Peyer's patch (tissue), 4 donors: ENCODE measurements at regions not wholly inside any gene's neighbourhood (a gene's known extent, or its start where the extent isn't known, plus 50 kb on each side); places are given as distances from the start of the nearest gene placed in this dataset.

Source experiments
- DNase-seq, 3 donors: peaks; one replicate each; pipeline ENCODE4 v3.0.0-alpha.2; 2017 to 2019
- H3K27ac ChIP-seq, 4 donors: fragments of 200-600 bp; sonication (generic); one replicate each; pipeline ENCODE4 v1.5.1; 2016 to 2019
- H3K27me3 ChIP-seq, 2 donors: fragments of 200-600 bp; sonication (generic); one replicate each; pipeline ENCODE4 v1.5.1; 2019
- H3K36me3 ChIP-seq, 3 donors: fragments of 200-600 bp; sonication (generic); one replicate each; pipeline ENCODE4 v1.5.1; 2016 to 2019
- H3K4me1 ChIP-seq, 4 donors: fragments of 200-600 bp; sonication (generic); one replicate each; pipeline ENCODE4 v1.5.1; 2016 to 2019
- H3K4me3 ChIP-seq, 4 donors: fragments of 200-600 bp; sonication (generic); 1 replicate in 3 of 4; 2 replicates in 1 of 4; pipeline ENCODE4 v1.5.1; 2016 to 2019; ENCODE audit warnings: mild to moderate bottlenecking in 1 of 4
- H3K9me3 ChIP-seq, 4 donors: fragments of 200-600 bp; sonication (generic); one replicate each; pipeline ENCODE4 v1.5.1; 2016 to 2019; ENCODE audit warnings: mild to moderate bottlenecking in 1 of 4
- CTCF ChIP-seq, 6 experiments: fragments of 450-650 bp in 4 of 6; fragments of 200-600 bp in 2 of 6; sonication (generic) in 1 of 6; IDR thresholded peaks; one replicate each; pipeline ENCODE4 v1.5.1; 2017 to 2019; ENCODE audit warnings: antibody characterized with exemption in 6 of 6, mild to moderate bottlenecking in 3 of 6, moderate library complexity in 1 of 6
- POLR2A ChIP-seq, 2 donors: fragments of 450-650 bp; IDR thresholded peaks; one replicate each; pipeline ENCODE4 v1.5.1; 2017; ENCODE audit warnings: antibody characterized with exemption in 2 of 2, mild to moderate bottlenecking in 2 of 2, moderate library complexity in 2 of 2

- H3K4me1 ChIP-seq, result no peaks in the 10 kb centered on the region
- no peaks in the 10 kb centered on the region for H3K27me3 ChIP-seq
- H3K36me3 ChIP-seq, result no peaks in the 10 kb centered on the region
- no peak overlapping the region for H3K4me3 ChIP-seq
- DNase-seq, result no peak
- H3K9me3 ChIP-seq, result no peaks in the 10 kb centered on the region
- TF ChIP-seq POLR2A (IDR thresholded peaks at IDR 0.05) (no peak), CTCF (IDR thresholded peaks at IDR 0.05) (no peak)
- H3K27ac ChIP-seq, result no peak overlapping the region
These were observed 305.7 kb upstream of the SNX7 start for GRCh38 chr1:98355656-98356383.

- Histone ChIP-seq H3K9me3 (no peaks in the 10 kb centered on the region), H3K4me3 (no peak overlapping the region), H3K27ac (no peak overlapping the region), H3K27me3 (no peaks in the 10 kb centered on the region), H3K4me1 (no peaks in the 10 kb centered on the region), H3K36me3 (no peaks in the 10 kb centered on the region)
- no peak for DNase-seq
- TF ChIP-seq CTCF (IDR thresholded peaks at IDR 0.05) (no peak), POLR2A (IDR thresholded peaks at IDR 0.05) (no peak)
These were observed 309.1 kb upstream of the SNX7 start for GRCh38 chr1:98352378-98352777.

GRCh38 chr1:98351561-98351960, 310.0 kb upstream of the SNX7 start:
- Histone ChIP-seq H3K36me3 (no peaks in the 10 kb centered on the region), H3K4me3 (no peak overlapping the region), H3K9me3 (no peaks in the 10 kb centered on the region), H3K27me3 (no peaks in the 10 kb centered on the region), H3K27ac (no peak overlapping the region), H3K4me1 (no peaks in the 10 kb centered on the region)
- no peak for TF ChIP-seq CTCF (IDR thresholded peaks at IDR 0.05)
- no peak for TF ChIP-seq POLR2A (IDR thresholded peaks at IDR 0.05)
- DNase-seq, result no peak

- Histone ChIP-seq H3K27me3 (no peaks in the 10 kb centered on the region), H3K36me3 (no peaks in the 10 kb centered on the region), H3K4me1 (no peaks in the 10 kb centered on the region), H3K9me3 (no peaks in the 10 kb centered on the region), H3K4me3 (no peak overlapping the region), H3K27ac (no peak overlapping the region)
- no peak for DNase-seq
- TF ChIP-seq CTCF (IDR thresholded peaks at IDR 0.05) (no peak), POLR2A (IDR thresholded peaks at IDR 0.05) (no peak)
These were observed 316.1 kb upstream of the SNX7 start for GRCh38 chr1:98345417-98345816.

- no peak for DNase-seq
- H3K9me3 ChIP-seq, result no peaks in the 10 kb centered on the region
- no peaks in the 10 kb centered on the region for H3K36me3 ChIP-seq
- H3K27me3 ChIP-seq, result no peaks in the 10 kb centered on the region
- H3K4me3 ChIP-seq, result no peak overlapping the region
- H3K4me1 ChIP-seq, result no peaks in the 10 kb centered on the region
- no peak for TF ChIP-seq POLR2A (IDR thresholded peaks at IDR 0.05)
- TF ChIP-seq CTCF (IDR thresholded peaks at IDR 0.05), result no peak
- no peak overlapping the region for H3K27ac ChIP-seq
These were observed 316.8 kb upstream of the SNX7 start for GRCh38 chr1:98344731-98345130.

- H3K4me1 ChIP-seq, result no peaks in the 10 kb centered on the region
These were observed 319.0 kb upstream of the SNX7 start for GRCh38 chr1:98342566-98342965.

More at GRCh38 chr1:98342566-98342965, 319.0 kb upstream of the SNX7 start:
- Histone ChIP-seq H3K9me3 (no peaks in the 10 kb centered on the region), H3K27ac (no peak overlapping the region), H3K36me3 (no peaks in the 10 kb centered on the region), H3K4me3 (no peak overlapping the region), H3K27me3 (no peaks in the 10 kb centered on the region)
- TF ChIP-seq POLR2A (IDR thresholded peaks at IDR 0.05) (no peak), CTCF (IDR thresholded peaks at IDR 0.05) (no peak)
- no peak for DNase-seq
